ENCODE measurements at regions not wholly inside any gene's neighbourhood (a gene's known extent, or its start where the extent isn't known, plus 50 kb on each side); places are given as distances from the start of the nearest gene placed in this dataset.
A peak's percentile ranks its signal among the peaks of the same experiment; 100 is the strongest.
"Not testable (repeated sequence)": the region's sequence is repeated elsewhere in the genome, so short reads cannot be mapped to it uniquely, and the experiment has no call there.

GRCh38 chr20:52004715-52005114 lies 186.9 kb downstream of the ZFP64 start:
- no peak for DNase-seq

DNA sequence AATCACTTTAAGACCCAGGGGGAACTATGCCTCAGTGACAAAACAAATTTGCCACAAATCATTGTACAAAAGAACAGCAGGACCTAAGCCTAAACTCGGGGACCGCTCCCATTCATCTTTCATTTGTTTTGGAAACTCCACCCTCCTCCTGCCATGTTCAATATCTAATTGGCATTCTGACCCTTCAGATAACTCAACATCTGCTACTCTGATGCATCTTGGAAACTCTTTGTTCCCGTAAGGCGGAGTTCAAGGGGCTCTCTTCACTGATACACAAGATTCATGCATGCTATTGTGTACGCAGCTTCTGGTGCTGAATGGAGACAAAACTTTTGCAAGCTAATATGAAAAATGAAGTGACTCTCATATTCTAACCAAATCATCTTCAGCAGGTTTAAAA lies 187.6 kb downstream of the ZFP64 start:
- DNase-seq, result peak; percentile 68

DNA sequence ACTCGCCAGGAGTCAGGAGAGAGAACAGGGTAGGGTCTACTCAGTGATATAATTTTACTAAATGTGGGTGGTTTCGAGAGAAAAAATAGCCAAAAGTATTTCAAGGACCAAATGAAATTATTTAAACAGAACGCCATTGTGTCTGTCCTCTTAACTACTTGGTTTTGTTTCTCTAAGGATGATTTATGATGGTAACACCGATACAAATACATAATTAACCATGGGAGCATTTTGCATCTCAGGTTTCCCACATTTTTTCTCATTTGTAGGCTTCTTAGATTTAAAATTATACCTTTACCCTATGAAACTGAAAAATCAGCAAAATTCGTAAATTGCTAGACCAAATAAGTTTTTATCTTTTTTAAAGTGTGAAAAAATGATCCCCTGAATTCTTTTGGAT lies 188.2 kb downstream of the ZFP64 start:
- DNase-seq, result no peak

- DNase-seq, result no peak
Observed at GRCh38 chr20:52001999-52002666, 189.4 kb downstream of the ZFP64 start.

DNA sequence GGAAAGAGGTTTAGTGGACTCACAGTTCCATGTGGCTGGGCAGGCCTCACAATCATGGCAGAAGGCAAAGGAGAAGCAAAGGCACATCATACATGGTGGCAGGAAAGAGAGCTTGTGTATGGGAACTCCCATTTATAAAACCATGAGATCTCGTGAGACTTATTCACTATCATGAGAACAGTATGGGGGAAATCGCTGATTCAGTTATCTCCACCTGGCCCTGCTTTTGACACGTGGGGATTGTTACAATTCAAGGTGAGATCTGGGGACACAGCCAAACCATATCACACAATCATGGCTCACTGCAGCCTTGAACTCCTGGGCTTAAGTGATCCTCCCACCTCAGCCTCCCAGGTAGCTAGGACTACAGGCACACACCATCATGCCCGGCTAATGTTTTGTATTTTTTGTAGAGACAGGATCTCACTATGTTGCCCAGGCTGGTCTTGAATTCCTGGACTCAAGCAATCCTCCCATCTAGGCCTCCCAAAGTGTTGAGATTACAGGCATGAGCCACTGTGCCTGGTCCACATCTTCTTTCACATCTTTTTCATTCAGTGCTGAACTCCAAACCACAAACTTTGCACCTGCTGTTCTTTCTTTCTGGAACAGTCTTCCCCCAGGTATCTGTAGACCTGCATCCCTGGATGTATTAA lies 194.2 kb downstream of the ZFP64 start:
- DNase-seq, result not testable (repeated sequence)

GRCh38 chr20:51995551-51995951 lies 193.2 kb upstream of the SALL4 start:
- no peak for DNase-seq

DNA sequence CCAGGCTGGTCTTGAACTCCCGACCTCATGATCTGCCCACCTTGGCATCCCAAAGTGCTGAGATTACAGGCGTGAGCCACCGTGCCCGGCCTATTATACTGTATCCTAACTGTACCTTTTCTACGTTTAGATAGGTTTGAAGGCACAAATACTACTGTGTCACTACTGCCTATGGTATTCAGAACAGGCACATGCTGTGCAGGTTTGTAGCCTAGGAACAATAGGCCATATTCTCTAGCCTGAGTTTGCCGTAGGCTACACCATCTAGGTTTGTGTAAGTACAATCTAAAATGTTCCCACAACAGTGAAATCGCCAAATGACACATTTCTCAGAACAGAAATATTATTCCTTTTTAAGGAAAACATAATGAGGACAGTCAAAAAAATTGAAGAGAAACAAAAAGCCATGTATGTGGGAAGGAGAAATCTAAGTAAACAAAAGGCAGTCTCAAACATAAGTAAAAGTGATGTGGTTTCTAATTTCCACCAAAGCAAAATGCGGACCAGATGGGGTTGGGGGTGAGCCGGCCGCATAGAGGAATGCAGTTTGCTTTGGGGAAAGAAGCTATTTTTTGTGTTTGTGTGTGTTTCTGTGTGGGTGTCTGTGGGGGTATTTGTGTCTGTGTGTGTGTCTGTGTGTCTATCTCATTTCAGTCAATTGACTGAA lies 192.6 kb upstream of the SALL4 start:
- no peak for DNase-seq

DNA sequence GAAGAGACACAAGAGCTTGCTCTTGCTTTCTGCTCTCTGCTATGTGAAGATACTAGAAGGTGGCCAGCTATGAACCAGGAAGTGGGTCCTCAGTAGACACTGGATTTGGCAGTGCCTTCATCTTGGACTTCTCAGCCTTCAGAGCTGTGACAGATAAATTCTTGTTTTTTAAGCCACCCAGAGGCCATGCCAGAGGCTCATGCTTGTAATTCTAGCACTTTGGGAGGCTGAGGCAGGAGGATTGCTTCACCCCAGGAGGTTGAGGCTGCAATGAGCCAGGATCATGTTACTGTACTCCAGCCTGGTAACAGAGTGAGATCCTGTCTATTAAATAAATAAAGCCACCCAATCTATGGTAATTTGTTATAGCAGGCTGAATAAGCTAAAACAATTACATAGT lies 185.5 kb upstream of the SALL4 start:
- DNase-seq, result no peak

- DNase-seq, result no peak
Observed at GRCh38 chr20:51985013-51985415, 182.7 kb upstream of the SALL4 start.

DNA sequence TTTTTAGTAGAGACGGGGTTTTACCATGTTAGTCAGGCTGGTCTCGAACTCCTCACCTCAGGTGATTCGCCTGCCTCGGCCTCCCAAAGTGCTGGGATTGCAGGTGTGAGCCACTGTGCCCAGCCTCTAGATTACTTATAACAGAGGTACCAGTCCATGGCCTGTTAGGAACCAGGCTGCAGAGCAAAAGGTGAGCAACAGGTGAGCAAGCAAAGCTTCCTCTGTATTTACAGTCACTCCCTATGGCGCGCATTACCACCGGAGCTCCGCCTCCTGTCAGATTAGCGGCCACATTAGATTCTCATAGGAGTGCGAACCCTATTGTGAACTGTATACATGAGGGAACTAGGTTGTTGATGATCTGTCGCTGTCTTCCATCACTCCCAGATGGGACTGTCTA lies 178.0 kb upstream of the SALL4 start:
- DNase-seq, result no peak

DNA sequence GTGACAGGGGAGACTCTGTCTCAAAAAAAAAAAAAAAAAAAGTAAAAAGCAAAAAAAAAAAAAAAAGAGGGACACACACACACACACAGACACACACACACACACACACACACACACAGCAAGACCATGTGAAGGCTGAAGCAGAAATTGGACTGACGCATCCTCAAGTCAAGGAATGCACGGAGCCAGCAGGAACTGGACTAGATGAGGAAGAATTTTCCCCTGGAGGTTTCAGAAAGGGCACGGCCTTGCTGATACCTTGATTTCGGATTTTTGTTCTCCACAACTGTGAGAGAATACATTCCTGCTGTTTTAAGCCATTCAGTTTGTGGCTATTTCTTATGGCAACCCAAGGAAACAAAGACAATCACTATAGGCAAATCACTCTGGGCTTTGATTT lies 176.9 kb upstream of the SALL4 start:
- DNase-seq, result no peak

DNA sequence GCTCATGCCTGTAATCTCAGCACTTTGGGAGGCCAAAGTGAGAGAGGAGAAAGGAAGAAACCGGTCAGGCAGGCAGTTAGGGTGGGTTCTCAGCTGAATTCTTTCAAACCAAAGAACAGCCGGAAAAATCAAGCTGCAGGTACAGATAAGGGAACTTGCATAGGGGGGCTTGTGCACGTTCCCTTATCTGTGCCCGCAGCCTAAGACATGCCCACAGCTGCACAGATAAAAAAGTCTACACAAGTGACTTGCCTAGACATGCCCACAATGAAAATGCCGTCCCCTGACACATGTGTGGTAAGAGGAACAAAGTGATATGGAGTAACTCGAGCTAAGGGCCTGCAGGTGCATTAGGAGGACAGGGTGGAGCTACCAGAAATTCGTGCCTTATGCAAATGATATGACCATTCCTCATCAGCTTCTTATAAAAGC lies 175.8 kb upstream of the SALL4 start:
- no peak for DNase-seq

- no peak for DNase-seq
Observed at GRCh38 chr20:51972056-51972455, 169.7 kb upstream of the SALL4 start.

GRCh38 chr20:51970858-51971257 lies 168.5 kb upstream of the SALL4 start:
- DNase-seq, result no peak

DNA sequence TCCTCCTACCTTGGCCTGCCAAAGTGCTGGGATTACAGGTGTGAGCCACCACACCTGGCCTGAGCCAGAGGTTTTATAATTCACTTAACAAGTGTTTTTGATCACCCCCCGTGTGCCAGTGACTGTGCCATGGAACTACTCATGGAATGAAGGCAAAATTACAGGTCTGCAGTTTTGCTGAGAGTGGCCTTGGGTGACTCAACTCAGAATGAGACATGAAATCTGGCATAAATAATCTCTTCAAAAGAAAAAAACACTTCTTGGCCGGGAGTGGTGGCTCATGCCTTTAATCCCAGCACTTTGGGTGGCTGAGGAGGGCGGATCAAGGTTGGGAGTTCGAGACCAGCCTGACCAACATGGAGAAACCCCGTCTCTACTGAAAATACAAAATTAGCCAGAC lies 166.9 kb upstream of the SALL4 start:
- DNase-seq, result no peak

DNA sequence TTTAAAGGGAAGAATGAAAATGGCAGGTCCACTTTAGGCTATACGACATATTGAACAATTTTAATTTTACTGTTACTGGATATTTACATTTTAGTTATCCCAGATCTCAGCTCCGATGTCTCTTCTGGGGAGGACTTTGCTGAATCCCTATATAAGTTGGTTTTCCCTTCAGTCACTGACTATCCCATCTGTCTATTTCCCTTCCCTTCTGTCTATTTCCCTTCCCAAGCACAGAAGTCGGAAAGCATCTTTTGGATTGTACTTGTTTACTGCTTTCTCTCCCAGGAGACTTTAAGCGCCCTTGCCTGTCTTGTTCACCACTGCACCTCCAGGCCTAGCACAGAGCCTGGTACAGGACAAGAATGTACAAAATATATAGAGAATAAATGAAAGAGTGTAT lies 165.8 kb upstream of the SALL4 start:
- DNase-seq, result no peak

DNA sequence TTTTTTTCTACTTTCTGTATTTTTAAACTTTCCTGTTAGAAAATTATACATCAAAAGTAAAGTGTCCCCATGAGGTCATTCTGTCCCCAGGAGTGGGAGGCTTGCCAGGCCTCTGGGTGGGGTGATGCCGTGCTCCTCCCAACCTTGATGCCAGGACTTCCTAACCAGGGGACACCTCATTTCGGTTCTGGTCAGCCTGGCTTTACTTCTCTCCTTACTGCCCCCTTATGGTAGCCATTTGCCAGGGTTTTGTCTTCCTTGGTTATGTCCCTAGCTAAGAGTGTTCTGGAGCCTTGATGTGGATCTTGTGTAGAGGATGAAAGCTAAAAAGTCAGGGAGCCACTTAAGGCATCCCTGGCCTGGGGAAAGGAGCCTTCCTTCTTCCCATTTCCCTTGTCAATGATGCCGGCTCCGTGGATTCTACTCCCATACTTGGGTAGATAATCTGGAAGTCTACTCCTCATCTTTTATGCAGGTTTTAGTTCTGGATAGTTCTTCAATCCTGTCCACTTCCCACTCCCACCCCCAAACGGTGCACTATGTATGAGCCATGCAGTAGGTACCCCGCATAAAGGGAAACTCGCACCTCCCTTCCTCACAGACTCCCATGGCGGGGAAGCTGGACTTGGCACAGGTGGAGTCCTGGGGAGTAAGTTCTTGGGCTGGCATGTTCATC lies 164.1 kb upstream of the SALL4 start:
- peak; percentile 14 for DNase-seq

- no peak for DNase-seq
Observed at GRCh38 chr20:51961964-51962761, 159.8 kb upstream of the SALL4 start.

- no peak for DNase-seq
Observed at GRCh38 chr20:51960047-51960675, 157.8 kb upstream of the SALL4 start.

DNA sequence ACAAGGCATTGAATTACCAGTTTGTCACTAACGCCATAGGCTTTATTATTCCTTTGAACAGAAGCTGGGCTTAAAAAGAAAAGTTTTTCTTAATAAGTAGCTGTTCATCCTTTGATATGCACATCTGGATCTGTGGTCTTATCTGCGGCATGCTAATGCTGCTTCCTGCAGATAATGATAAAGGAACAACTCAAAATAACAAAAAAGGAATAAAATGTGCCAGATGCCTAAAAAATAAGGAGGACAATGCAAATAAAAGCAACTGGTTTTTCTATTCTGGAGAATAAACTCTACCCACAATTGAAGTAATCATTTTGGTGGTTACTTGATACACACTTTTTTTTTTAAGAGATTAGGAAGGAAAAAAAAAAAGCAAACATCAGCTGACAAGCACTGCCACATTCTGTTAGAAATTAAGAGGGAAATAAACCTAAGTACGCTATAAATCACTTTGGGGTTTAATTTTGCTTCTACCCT lies 156.8 kb upstream of the SALL4 start:
- no peak for DNase-seq

- no peak for DNase-seq
Observed at GRCh38 chr20:51958099-51959065, 156.1 kb upstream of the SALL4 start.

Measured in retina (tissue), 1 donor.